HG03280 (cell line): ENCODE measurements at regions not wholly inside any gene's neighbourhood (a gene's known extent, or its start where the extent isn't known, plus 50 kb on each side); places are given as distances from the start of the nearest gene placed in this dataset.

ENCODE experiments used
- ATAC-seq: cut with Tn5 transposase; IDR thresholded peaks from one replicate; pipeline ENCODE4 v1.9.1; 2021; ENCODE audit warnings: mild to moderate bottlenecking, moderate library complexity; ENCODE audit not compliant: unreplicated experiment

- ATAC-seq: no peak
These were observed 721.3 kb upstream of the SEMA6A start for GRCh38 chr5:117295941-117296340.

- no peak for ATAC-seq
These were observed 712.2 kb upstream of the SEMA6A start for GRCh38 chr5:117286813-117287212.

GRCh38 chr5:117271656-117272055 is 697.0 kb upstream of the SEMA6A start:
- ATAC-seq: no peak

- ATAC-seq: no peak
These were observed 691.7 kb upstream of the SEMA6A start for GRCh38 chr5:117266280-117266679.

- ATAC-seq: no peak
These were observed 688.6 kb upstream of the SEMA6A start for GRCh38 chr5:117263231-117263630.

- no peak for ATAC-seq
These were observed 688.0 kb upstream of the SEMA6A start for GRCh38 chr5:117262572-117263131.

- no peak for ATAC-seq
These were observed 687.4 kb upstream of the SEMA6A start for GRCh38 chr5:117261948-117262571.

- ATAC-seq: no peak
These were observed 680.8 kb upstream of the SEMA6A start for GRCh38 chr5:117255211-117256027.

GRCh38 chr5:117252566-117252965 is 677.9 kb upstream of the SEMA6A start:
- no peak for ATAC-seq

- ATAC-seq: no peak
These were observed 674.6 kb upstream of the SEMA6A start for GRCh38 chr5:117249086-117249815.

GRCh38 chr5:117246424-117246823 is 671.8 kb upstream of the SEMA6A start:
- no peak for ATAC-seq

GRCh38 chr5:117245130-117245529 is 670.5 kb upstream of the SEMA6A start:
- ATAC-seq: no peak

- no peak for ATAC-seq
These were observed 667.4 kb upstream of the SEMA6A start for GRCh38 chr5:117242028-117242427.

- no peak for ATAC-seq
These were observed 662.3 kb upstream of the SEMA6A start for GRCh38 chr5:117236941-117237340.

GRCh38 chr5:117235786-117236185 is 661.2 kb upstream of the SEMA6A start:
- no peak for ATAC-seq

- ATAC-seq: no peak
These were observed 655.8 kb upstream of the SEMA6A start for GRCh38 chr5:117230375-117230774.

GRCh38 chr5:117220730-117221129 is 646.1 kb upstream of the SEMA6A start:
- ATAC-seq: no peak

- no peak for ATAC-seq
These were observed 644.2 kb upstream of the SEMA6A start for GRCh38 chr5:117218789-117219188.

GRCh38 chr5:117212866-117213265 is 638.2 kb upstream of the SEMA6A start:
- ATAC-seq: no peak

GRCh38 chr5:117210796-117211195 is 636.2 kb upstream of the SEMA6A start:
- no peak for ATAC-seq

GRCh38 chr5:117209479-117209878 is 634.9 kb upstream of the SEMA6A start:
- ATAC-seq: no peak
